Esophagus muscularis mucosa (tissue), 4 donors: ENCODE measurements at regions not wholly inside any gene's neighbourhood (a gene's known extent, or its start where the extent isn't known, plus 50 kb on each side); places are given as distances from the start of the nearest gene placed in this dataset.

Source experiments
- EP300 ChIP-seq: sonication (generic); formaldehyde crosslinking; IDR thresholded peaks from one replicate; pipeline ENCODE4 v1.6.1; 2017; ENCODE audit warnings: antibody characterized with exemption
- POLR2A ChIP-seq: fragments of 450-650 bp; IDR thresholded peaks from one replicate; pipeline ENCODE4 v1.6.1; 2017; ENCODE audit warnings: antibody characterized with exemption, moderate library complexity, mild to moderate bottlenecking, low read depth
- TF ChIP-seq, protein P1 (sequence below), 3 experiments: fragments of 200-600 bp in 2 of 3; fragments of 450-650 bp in 1 of 3; sonication (generic) in 2 of 3; IDR thresholded peaks; one replicate each; pipeline ENCODE4 v1.5.1; 2017 to 2019; ENCODE audit warnings: antibody characterized with exemption in 3 of 3, mild to moderate bottlenecking in 2 of 3, moderate library complexity in 1 of 3

- TF ChIP-seq, protein P1, sequence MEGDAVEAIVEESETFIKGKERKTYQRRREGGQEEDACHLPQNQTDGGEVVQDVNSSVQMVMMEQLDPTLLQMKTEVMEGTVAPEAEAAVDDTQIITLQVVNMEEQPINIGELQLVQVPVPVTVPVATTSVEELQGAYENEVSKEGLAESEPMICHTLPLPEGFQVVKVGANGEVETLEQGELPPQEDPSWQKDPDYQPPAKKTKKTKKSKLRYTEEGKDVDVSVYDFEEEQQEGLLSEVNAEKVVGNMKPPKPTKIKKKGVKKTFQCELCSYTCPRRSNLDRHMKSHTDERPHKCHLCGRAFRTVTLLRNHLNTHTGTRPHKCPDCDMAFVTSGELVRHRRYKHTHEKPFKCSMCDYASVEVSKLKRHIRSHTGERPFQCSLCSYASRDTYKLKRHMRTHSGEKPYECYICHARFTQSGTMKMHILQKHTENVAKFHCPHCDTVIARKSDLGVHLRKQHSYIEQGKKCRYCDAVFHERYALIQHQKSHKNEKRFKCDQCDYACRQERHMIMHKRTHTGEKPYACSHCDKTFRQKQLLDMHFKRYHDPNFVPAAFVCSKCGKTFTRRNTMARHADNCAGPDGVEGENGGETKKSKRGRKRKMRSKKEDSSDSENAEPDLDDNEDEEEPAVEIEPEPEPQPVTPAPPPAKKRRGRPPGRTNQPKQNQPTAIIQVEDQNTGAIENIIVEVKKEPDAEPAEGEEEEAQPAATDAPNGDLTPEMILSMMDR (IDR thresholded peaks at IDR 0.05), result no peak
- TF ChIP-seq POLR2A, result no peak
- no peak for TF ChIP-seq EP300
Measured at GRCh38 chr4:187073820-187074219, 350.2 kb upstream of the FAT1 start.
